Immature natural killer cell (primary cell): ENCODE measurements at regions not wholly inside any gene's neighbourhood (a gene's known extent, or its start where the extent isn't known, plus 50 kb on each side); places are given as distances from the start of the nearest gene placed in this dataset.

ENCODE experiments used
- DNase-seq, 3 donors: peaks; one replicate each; pipeline ENCODE4 v3.0.0; 2022; ENCODE audit warnings: mixed read lengths in 1 of 3
- H3K27ac Mint-ChIP-seq, 6 donors: one replicate each; pipeline ENCODE4 v1.8.0; 2020; ENCODE audit warnings: mixed read lengths in 6 of 6, mild to moderate bottlenecking in 5 of 6, inconsistent platforms in 4 of 6, moderate library complexity in 3 of 6
- H3K27me3 Mint-ChIP-seq, 3 donors: one replicate each; pipeline ENCODE4 v1.8.0; 2020 to 2021; ENCODE audit warnings: low read depth in 3 of 3, mild to moderate bottlenecking in 3 of 3, mixed read lengths in 3 of 3, moderate library complexity in 3 of 3, inconsistent platforms in 1 of 3
- H3K36me3 Mint-ChIP-seq, 3 donors: one replicate each; pipeline ENCODE4 v1.8.0; 2020; ENCODE audit warnings: mixed read lengths in 3 of 3, inconsistent platforms in 2 of 3, mild to moderate bottlenecking in 2 of 3
- H3K4me1 Mint-ChIP-seq, 2 donors: one replicate each; pipeline ENCODE4 v1.8.0; 2020; ENCODE audit warnings: inconsistent platforms in 2 of 2, mild to moderate bottlenecking in 2 of 2, mixed read lengths in 2 of 2, moderate library complexity in 1 of 2
- H3K4me3 Mint-ChIP-seq, 5 donors: one replicate each; pipeline ENCODE4 v1.8.0; 2020; ENCODE audit warnings: mild to moderate bottlenecking in 5 of 5, mixed read lengths in 5 of 5, inconsistent platforms in 3 of 5, moderate library complexity in 3 of 5
- H3K9me3 Mint-ChIP-seq, 6 donors: one replicate each; pipeline ENCODE4 v1.8.0; 2020; ENCODE audit warnings: mild to moderate bottlenecking in 6 of 6, mixed read lengths in 6 of 6, inconsistent platforms in 4 of 6, moderate library complexity in 3 of 6

DNA sequence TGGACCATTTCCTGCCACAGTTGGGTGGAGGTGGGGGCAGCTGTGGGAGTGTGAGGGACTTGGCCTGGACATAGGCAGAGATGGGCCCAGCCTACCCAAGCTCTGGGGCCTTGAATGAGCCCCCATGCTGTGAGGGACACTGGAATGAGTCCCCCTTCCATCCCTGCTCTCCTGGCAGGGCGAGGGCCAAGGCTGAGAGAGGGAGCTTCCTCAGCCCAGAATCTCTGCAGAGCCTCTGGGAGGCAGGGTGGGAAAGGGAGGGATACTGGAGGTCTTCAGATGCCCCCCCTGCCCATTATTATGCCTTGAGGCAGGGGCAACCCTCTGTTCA, 124.5 kb upstream of the PJA1 start:
- H3K27me3 Mint-ChIP-seq = peaks cover 0 to 6% (median 2%) of the 10 kb centered on the region in 3 donors
- DNase-seq = no peak
- no peak overlapping the region for H3K27ac Mint-ChIP-seq
- no peaks in the 10 kb centered on the region for H3K36me3 Mint-ChIP-seq
- H3K4me3 Mint-ChIP-seq = no peak overlapping the region
- H3K9me3 Mint-ChIP-seq = no peaks in the 10 kb centered on the region
- peaks cover 2 to 7% of the 10 kb centered on the region in 2 donors for H3K4me1 Mint-ChIP-seq

DNA sequence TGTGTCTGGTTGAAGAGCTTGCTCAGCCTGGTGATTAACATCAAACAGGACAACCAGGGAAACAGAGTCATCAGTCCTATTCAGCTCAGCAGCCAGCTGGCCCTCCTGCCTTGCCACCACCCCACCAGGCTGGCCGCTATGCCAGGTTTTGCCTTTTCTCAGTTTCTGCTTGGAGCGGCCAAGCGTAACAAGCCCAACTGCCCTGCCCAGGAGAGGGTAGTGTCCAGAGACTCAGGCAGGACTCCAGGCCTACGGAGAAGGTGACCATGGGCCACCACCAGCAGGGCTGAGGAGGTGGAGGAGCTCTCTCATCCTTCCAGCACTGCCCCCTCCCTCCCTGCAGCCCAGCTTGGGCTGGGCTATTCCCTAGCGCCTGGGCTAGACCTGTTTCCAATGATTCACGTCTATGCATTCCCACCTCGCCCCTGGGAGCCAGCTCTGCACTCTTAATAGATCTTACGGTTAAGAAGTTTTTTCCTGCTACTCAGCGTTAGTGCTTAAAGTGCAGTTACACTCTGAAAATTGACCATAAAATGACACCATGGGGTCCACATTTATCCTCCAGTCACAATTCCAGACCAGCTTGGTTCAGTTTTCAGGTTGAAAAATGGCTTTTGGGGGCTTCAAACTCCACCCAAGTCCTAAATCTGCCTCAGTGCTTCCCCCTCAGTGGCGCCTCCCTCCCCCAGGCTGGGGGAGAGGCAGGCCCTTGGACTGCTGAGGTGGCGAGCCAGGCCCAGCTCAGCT, 124.0 kb upstream of the PJA1 start:
- no peak overlapping the region for H3K27ac Mint-ChIP-seq
- peaks cover 2 to 7% of the 10 kb centered on the region in 2 donors for H3K4me1 Mint-ChIP-seq
- H3K9me3 Mint-ChIP-seq = no peaks in the 10 kb centered on the region
- no peak for DNase-seq
- H3K36me3 Mint-ChIP-seq = no peaks in the 10 kb centered on the region
- no peak overlapping the region for H3K4me3 Mint-ChIP-seq
- peaks cover 0 to 9% (median 2%) of the 10 kb centered on the region in 3 donors for H3K27me3 Mint-ChIP-seq

DNA sequence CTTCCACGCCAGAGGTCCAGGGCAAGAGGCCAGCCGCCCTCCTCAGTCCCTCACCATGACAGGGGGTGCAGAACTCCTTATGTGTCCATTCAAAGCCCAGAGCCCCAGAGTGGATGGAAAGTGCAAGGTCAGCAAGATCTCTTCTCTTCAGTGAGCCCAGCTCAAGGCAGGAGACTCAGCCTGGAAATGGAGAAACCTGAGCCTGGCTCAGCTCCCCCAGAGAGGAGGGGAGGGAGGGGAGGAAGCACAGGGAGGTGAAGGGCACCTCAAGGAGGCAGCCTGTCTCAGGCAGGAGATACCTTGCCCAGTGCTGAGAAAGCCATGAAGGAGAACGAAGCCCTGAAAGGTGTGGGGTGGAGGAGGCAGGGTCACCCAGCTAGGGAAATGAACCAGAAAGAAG, 121.8 kb upstream of the PJA1 start:
- no peak overlapping the region for H3K4me3 Mint-ChIP-seq
- no peak for DNase-seq
- no peaks in the 10 kb centered on the region for H3K9me3 Mint-ChIP-seq
- peaks cover 0 to 9% (median 2%) of the 10 kb centered on the region in 3 donors for H3K27me3 Mint-ChIP-seq
- peaks cover 2 to 7% of the 10 kb centered on the region in 2 donors for H3K4me1 Mint-ChIP-seq
- no peaks in the 10 kb centered on the region for H3K36me3 Mint-ChIP-seq
- no peak overlapping the region for H3K27ac Mint-ChIP-seq

DNA sequence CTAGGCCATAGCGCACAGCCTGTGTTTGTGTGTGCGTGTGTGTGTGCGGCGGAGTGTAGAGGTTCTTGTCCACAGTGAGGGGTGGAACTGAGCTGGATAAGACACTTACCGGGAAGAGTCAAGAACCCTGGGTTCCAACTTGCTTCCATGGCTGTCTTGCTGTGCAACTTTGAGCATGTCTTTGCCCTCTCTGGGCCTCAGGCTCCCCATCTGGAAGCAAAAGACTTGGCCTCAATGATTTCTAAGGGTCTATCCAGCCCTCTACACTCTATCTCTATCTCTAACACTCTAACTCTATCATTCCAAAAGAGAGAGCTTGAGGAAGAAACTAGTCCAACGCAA, 121.3 kb upstream of the PJA1 start:
- Mint-ChIP-seq H3K4me1 (peaks cover 2 to 7% of the 10 kb centered on the region in 2 donors), H3K9me3 (no peaks in the 10 kb centered on the region), H3K36me3 (no peaks in the 10 kb centered on the region), H3K27ac (no peak overlapping the region), H3K4me3 (peak overlapping the region in 1 of 5 donors; percentile 10), H3K27me3 (peaks cover 0 to 9% (median 2%) of the 10 kb centered on the region in 3 donors)
- DNase-seq = no peak

DNA sequence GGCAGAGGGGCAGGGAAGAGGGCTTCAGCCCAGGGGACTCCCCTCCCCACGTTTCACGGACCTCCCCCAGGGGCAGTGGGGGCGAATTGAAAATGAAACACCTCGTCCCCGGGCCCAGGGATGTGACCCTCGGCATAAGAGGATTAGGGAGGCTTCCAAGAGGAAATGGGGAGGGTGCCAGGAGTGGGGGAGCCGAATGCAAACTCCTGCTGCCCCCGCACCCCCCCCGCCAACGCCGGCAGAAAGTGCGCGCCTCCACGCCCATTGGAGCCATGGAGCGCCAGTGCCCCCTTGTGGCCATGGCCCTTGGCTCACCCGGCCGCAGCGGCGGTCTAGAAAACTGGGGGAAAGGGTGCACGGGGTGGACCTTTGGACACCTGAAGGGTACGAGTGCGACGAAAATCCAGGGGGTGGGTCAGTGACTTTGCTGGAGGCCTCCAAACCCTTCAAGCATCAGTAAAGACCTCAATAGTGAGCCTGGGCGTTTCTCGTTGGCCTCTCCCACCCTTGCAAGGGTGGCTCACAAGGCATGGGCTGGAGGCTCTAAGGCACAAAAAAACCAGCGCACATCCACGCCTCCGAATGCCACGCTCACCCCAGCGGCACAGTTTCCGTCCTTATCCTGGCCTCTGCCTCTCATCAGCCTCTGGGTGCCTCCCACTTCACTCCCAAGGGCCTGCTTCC, 120.8 kb upstream of the PJA1 start:
- DNase-seq = peak; percentile 27 to 51 (median 43)
- H3K4me1 Mint-ChIP-seq = peaks cover 2 to 7% of the 10 kb centered on the region in 2 donors
- peak overlapping the region in 1 of 6 donors; percentile 17 for H3K27ac Mint-ChIP-seq
- H3K27me3 Mint-ChIP-seq = peaks cover 0 to 13% (median 1%) of the 10 kb centered on the region in 3 donors
- H3K9me3 Mint-ChIP-seq = no peaks in the 10 kb centered on the region
- H3K36me3 Mint-ChIP-seq = no peaks in the 10 kb centered on the region
- peak overlapping the region in 4 of 5 donors; percentile 10 to 44 (median 31) for H3K4me3 Mint-ChIP-seq

DNA sequence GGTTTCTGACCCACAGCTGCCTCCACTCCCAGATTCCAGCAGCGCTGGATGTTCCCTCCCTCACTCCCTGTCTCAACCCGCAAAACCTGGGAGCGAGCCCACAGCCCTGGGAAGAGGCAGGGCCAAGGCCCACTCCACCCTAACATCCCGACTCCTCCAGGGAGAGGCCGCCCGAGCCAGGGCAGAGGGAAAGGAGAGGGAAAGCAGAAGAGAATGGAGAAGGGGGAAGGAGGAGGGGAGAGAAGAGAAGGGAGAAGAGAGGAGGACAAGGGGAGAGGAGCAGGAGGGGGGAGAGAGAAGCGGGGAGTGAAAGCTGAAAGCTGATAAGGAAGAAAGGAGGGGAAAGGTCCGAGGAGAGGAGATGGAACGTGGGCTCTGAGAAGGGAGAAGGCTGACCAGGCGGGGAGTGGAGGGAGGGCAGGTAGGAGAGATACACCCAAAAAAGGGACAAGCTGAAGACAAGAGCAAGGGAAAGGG, 120.2 kb upstream of the PJA1 start:
- H3K4me3 Mint-ChIP-seq = peak overlapping the region in 2 of 5 donors; percentile 29 to 33
- H3K36me3 Mint-ChIP-seq = no peaks in the 10 kb centered on the region
- peaks cover 2 to 7% of the 10 kb centered on the region in 2 donors for H3K4me1 Mint-ChIP-seq
- no peaks in the 10 kb centered on the region for H3K9me3 Mint-ChIP-seq
- no peak for DNase-seq
- no peak overlapping the region for H3K27ac Mint-ChIP-seq
- peaks cover 1 to 13% (median 2%) of the 10 kb centered on the region in 3 donors for H3K27me3 Mint-ChIP-seq

DNA sequence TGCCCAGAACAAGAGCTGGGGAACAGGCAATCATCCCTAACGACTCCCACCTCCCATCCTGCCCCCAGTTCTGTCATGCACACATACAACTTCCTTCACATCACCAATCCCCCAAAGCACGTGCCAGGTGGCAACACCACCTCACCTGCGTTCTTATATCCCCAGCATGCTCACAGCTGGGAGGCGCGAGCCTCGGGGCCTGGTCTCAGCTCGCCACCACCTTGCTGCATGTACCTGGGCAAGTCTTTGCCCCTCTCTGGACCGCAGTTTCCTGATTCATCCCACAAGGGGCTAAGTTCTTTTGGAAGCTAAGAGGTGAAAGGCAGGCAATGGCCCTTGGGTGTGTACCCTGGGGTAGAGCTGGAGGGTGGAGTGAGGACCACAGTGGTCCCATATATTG, 119.2 kb upstream of the PJA1 start:
- no peak for DNase-seq
- H3K27ac Mint-ChIP-seq = no peak overlapping the region
- no peak overlapping the region for H3K4me3 Mint-ChIP-seq
- H3K9me3 Mint-ChIP-seq = no peaks in the 10 kb centered on the region
- H3K4me1 Mint-ChIP-seq = peaks cover 2 to 7% of the 10 kb centered on the region in 2 donors
- H3K36me3 Mint-ChIP-seq = no peaks in the 10 kb centered on the region
- peaks cover 1 to 13% (median 4%) of the 10 kb centered on the region in 3 donors for H3K27me3 Mint-ChIP-seq

DNA sequence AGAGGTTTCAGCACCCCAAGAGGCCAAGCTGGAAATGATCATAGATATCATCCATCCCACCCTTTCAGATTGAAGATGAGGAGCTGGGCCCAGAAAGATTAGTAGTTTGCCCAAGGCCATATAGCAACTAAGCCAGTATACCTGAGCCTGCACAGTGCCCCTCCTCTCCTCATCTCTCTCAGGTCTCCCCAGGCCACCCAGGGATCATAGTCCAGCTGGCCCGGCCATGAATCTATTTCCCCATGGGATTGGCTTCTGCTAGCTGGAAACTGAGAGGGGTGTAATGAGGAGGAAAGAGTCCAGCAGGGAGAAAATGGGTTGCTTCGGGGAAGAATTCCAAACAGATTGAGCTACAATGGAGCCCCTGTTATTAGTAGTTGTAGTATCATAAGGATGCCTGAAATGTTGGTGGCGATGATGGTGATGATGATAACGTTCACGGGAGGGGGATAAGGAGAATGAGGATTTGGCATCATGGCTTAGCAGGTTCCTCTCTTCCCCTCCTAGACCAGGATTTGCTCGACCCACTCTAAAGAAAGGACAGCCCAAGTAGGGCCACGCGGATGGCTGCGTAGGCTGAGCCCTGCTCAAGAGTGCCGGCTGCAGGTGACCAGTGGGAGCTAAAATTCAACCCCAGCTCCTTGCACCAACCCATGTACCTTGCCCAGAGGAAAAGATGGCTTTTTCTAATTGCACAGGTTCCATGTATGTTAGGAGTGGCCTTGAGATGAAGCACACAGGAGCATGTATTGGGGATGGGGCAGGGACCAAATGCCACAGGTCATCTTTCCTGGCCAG, 117.8 kb upstream of the PJA1 start:
- H3K9me3 Mint-ChIP-seq = no peaks in the 10 kb centered on the region
- H3K4me1 Mint-ChIP-seq = peaks cover 2 to 7% of the 10 kb centered on the region in 2 donors
- H3K27ac Mint-ChIP-seq = no peak overlapping the region
- H3K4me3 Mint-ChIP-seq = no peak overlapping the region
- peaks cover 4 to 10% (median 5%) of the 10 kb centered on the region in 3 donors for H3K27me3 Mint-ChIP-seq
- no peak for DNase-seq
- H3K36me3 Mint-ChIP-seq = no peaks in the 10 kb centered on the region

DNA sequence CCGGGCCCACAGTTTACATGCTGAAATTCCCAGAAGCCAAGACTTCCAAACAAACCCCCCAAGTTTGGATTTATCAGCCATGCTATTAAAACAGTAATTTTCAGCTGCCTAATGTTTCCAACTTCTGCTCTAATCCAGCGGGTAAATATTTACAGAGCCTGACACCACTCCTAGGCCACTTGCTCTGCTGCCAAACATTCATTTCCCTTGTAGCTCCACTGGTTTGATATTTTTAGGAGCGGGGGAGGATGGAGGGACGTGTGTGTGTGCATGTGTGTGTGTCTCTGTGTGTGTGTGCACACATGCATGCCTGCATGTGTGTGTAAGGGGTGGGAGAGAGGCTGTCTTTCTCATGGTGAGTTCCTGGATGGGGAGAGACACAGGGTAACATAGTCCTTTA, 115.7 kb upstream of the PJA1 start:
- Mint-ChIP-seq H3K27ac (no peak overlapping the region), H3K9me3 (no peaks in the 10 kb centered on the region), H3K36me3 (no peaks in the 10 kb centered on the region), H3K4me1 (no peaks in the 10 kb centered on the region), H3K4me3 (no peak overlapping the region), H3K27me3 (peaks cover 6 to 11% (median 10%) of the 10 kb centered on the region in 3 donors)
- no peak for DNase-seq

DNA sequence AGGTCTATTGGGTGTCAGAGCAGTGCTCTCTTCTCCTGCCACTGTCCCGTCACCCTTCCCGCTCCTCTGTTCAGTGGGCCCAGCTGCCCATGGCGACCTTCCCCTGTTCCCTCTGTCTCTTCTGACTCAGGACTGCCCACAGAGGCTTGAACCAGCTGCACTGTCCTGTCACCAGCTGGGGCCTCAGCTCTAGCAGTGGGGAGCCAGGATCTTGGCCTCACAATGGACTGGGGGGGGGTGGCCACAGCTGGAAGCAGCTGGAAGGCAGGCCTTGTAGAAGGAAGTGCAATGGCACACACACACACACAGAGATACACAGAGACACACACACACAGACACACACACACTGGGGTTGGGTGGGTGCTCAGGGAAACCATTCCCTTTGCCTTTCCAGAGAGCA, 114.0 kb upstream of the PJA1 start:
- no peak for DNase-seq
- Mint-ChIP-seq H3K36me3 (no peaks in the 10 kb centered on the region), H3K9me3 (no peaks in the 10 kb centered on the region), H3K27me3 (peaks cover 4 to 11% (median 6%) of the 10 kb centered on the region in 3 donors), H3K27ac (no peak overlapping the region), H3K4me1 (no peaks in the 10 kb centered on the region), H3K4me3 (no peak overlapping the region)

DNA sequence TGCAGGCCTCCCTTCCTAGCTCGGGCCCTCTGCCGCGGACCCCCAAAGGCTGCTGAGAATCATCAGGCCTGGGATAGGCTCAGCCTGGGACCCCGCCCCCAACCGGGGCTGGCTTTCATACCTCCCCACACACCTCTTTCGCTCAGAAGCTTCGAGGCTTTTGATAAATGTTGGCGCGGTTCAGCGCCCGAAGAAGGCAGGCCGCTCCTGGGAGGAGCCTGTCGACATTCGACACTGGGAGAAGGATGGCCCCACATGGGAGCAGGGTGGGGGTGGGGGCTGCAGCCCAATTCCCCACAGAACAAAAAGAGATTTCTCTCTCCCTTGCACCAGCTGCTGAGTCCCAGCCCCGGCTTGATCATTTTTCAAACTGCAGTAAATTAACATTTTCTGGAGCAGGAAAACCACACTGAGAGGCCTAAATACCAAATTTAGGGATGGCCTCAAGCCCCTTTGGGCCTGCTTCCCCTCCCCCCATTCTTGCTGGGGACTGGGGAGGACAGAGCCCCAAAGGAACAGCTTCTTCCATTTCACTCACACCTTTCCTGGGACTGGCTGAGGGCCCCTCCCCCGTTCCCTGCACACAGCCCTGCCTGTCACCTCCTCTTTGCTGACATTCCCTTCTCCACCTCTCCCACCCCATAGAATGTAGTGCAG, 112.9 kb upstream of the PJA1 start:
- Mint-ChIP-seq H3K36me3 (no peaks in the 10 kb centered on the region), H3K27ac (no peak overlapping the region), H3K27me3 (peaks cover 4 to 17% (median 6%) of the 10 kb centered on the region in 3 donors), H3K9me3 (no peaks in the 10 kb centered on the region), H3K4me3 (no peak overlapping the region), H3K4me1 (no peaks in the 10 kb centered on the region)
- no peak for DNase-seq

DNA sequence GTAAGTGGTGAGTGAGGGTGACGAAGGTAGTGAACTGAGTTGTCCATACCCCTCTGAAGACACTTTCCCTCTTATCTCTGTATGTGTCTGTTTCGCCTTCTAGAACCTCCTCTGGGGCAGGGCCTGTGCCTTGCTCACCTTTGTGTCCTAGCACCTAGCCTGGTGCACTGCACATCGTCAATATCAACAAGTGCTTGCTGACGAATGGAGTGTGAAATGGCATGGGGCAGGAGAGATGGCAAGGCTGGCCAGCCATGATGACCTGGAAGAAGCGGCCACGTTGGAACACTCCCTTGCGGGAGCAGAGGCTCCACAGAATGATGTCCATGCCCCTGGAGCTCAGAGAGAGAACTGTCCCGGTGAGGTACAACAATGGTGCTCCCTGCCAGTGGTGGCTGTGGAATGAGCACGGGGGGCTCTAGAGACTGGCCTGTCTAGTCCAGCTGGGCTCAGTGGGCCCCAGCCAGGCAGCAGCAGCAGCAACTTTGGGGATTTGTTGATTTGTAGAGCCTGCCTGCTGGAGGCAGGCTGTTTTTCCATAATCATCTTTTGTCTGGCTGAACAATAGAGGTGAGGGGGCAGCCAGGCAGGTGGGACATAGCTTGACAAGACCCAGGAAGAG, 112.2 kb upstream of the PJA1 start:
- Mint-ChIP-seq H3K27me3 (peaks cover 4 to 17% (median 6%) of the 10 kb centered on the region in 3 donors), H3K9me3 (no peaks in the 10 kb centered on the region), H3K27ac (no peak overlapping the region), H3K36me3 (no peaks in the 10 kb centered on the region), H3K4me3 (no peak overlapping the region), H3K4me1 (no peaks in the 10 kb centered on the region)
- DNase-seq = no peak

DNA sequence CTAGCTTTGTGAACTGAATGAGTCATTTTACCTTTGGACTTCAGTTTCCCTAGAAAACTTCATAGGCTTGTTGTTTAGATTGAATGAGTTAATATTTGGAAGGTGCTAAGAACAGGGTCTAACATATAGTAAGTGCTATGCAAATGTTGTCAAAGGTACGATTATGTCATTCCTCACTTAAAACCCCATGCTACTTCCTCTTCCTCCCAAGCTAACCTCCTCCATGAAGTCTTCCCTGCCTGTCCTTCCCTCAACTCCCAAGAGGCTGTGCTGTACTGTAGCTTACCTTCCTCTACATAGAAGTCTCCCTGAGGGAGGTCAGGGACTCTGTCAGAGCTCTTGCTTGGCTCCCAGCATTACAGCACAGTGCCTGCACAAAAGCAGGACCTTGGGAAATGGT, 103.4 kb upstream of the PJA1 start:
- Mint-ChIP-seq H3K27me3 (peaks cover 0 to 11% (median 0%) of the 10 kb centered on the region in 3 donors), H3K9me3 (no peaks in the 10 kb centered on the region), H3K36me3 (no peaks in the 10 kb centered on the region), H3K4me1 (peaks cover 0 to 2% of the 10 kb centered on the region in 2 donors), H3K27ac (peak overlapping the region in 1 of 6 donors; percentile 34), H3K4me3 (no peak overlapping the region)
- DNase-seq = no peak
